HG02759 (cell line): ENCODE measurements at regions not wholly inside any gene's neighbourhood (a gene's known extent, or its start where the extent isn't known, plus 50 kb on each side); places are given as distances from the start of the nearest gene placed in this dataset.
"Not testable (repeated sequence)": the region's sequence is repeated elsewhere in the genome, so short reads cannot be mapped to it uniquely, and the experiment has no call there.

ENCODE experiments used
- ATAC-seq: cut with Tn5 transposase; IDR thresholded peaks from one replicate; pipeline ENCODE4 v1.9.1; 2021; ENCODE audit warnings: mild to moderate bottlenecking, moderate library complexity; ENCODE audit not compliant: unreplicated experiment

DNA sequence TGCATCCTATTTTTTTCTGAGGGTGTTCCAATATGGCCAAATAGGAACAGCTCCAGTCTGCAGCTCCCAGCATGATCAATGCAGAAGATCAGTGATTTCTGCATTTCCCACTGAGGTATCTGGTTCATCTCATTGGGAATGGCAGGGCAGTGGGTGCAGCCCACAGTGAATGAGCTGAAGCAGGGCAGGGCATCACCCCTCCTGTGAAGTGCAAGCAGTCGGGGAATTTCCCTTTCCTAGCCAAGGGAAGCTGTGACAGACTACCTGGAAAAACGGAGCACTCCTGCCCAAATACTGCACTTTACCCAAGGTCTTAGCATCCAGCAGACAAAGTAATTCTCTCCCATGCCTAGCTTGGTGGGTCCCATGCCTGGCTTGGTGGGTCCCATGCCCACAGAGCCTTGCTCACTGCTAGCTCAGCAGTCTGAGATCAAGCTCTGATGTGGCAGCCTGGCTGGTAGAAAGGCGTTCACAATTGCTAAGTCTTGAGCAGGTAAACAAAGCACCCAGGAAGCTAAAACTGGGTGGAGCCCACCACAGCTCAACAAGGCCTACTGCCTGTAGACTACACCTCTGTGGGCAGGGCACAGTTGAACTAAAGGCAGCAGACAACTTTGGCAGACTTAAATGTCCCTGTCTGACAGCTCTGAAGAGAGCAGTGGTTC is 352.0 kb downstream of the CDY1B start:
- ATAC-seq = not testable (repeated sequence)

DNA sequence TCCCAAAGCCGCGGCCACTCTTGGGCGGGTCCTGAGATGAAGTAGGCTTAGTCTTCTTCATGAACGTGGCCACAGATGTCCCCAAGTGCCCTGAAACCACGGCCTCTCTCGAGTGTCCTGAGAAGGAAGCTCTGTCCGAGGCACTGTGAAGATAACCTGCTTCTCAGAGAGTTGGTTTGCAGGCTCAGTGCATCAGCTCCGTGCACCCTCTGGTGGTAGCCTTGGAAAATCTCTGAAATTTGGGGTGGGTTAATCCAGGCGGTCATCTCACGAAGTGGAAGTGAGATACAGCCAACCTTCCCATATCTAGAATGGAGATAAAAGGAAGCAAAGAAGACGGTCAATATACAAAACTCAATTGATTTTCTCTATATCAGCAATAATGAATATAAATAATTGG is 365.9 kb downstream of the CDY1B start:
- not testable (repeated sequence) for ATAC-seq

DNA sequence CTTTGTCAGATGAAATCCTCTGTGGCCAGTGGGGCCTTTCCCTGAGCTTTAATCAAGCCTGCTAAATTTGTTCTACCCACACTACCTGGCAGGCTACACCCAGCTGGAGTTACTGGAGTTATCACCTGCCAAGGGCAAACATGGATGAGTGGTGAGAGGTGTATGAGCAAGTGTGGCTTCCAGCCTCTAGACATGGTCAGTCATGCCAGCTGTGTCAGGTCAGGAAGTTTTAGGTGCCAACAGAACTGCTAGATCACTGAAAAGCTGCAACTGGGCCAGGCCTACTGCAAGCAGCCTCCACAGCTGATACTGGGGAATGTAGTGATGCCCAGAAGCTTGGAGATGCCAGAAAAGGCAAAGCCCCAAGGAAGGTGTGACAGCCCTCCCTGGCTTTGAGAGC is 378.0 kb downstream of the CDY1B start:
- ATAC-seq = not testable (repeated sequence)

DNA sequence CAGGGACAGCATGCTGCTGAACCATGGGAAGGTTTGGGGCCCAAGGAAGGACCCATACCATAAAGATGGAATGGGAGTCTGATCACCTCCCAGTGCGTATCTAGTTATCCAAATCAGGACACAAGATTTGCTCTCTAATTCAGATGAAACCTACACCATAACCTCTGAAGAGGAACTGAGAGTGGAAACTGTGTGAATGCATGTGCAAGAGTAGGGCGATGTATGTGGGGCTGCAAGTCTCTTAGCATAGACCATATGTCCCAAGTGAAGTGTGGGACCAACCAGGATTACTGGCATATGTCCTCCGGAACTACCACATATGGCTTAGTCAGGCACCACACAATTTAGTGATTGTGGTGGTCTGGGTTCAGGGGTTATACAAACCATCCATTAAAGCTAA is 403.0 kb downstream of the DAZ2 start:
- ATAC-seq = not testable (repeated sequence)

- ATAC-seq = not testable (repeated sequence)
Observed at GRCh38 chrY:23610449-23610848, 391.1 kb downstream of the DAZ2 start.

DNA sequence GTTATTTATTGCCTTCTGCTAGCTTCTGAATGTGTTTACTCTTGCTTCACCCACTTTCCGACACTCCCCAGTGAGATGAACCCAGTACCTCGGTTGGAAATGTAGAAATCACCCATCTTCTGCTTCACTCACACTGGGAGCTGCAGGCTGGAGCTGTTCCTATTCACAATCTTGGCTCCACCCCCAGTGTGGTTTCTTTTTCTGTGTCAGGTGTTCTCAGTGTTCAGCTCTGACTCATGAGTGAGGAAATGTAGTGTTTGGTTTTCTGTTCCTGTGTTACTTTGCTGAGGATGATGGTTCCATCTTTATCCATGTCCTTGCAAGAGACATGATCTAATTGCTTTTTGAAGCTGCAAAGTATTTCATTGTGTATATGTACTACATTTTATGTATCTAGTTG is 377.2 kb downstream of the DAZ2 start:
- peak; percentile 67 for ATAC-seq

- not testable (repeated sequence) for ATAC-seq
Observed at GRCh38 chrY:23590243-23590642, 370.9 kb downstream of the DAZ2 start.

DNA sequence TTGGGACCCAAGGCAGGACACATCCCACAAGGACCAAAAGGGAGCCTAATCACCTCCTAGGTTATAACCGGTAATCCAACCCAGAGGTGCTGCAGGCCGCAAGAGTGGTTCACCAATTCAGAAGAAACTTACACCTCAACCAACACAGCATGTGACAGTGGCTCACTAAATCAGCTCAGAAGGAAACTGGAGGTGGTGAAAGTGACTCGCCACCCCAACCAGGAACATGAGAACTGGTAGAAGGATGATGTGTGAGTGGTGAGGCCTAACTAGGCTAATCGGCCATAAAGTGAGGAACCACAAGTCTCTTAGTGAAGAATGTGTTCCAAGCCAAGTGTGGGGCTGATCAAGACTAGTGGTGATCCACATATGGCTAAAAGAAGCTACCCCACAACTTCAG is 369.1 kb downstream of the DAZ2 start:
- not testable (repeated sequence) for ATAC-seq
